SK-N-MC (cell line): ENCODE measurements at regions not wholly inside any gene's neighbourhood (a gene's known extent, or its start where the extent isn't known, plus 50 kb on each side); places are given as distances from the start of the nearest gene placed in this dataset.

Source experiments
- DNase-seq: peaks from one replicate; pipeline ENCODE4 v3.0.0-alpha.2; 2011; ENCODE audit warnings: low read depth, low spot score
- H3K27ac ChIP-seq: fragments of 200-600 bp; sonication (generic); 2 replicates; pipeline ENCODE4 v1.5.1; 2016; ENCODE audit warnings: mixed run types
- H3K36me3 ChIP-seq: fragments of 200-600 bp; sonication (generic); 2 replicates; pipeline ENCODE4 v1.6.1; 2017; ENCODE audit warnings: antibody characterized with exemption, low read length, mixed read lengths; ENCODE audit not compliant: insufficient read depth
- H3K4me3 ChIP-seq: fragments of 200-600 bp; sonication (generic); 2 replicates; pipeline ENCODE4 v1.5.1; 2016
- H3K9ac ChIP-seq: fragments of 200-600 bp; sonication (generic); 2 replicates; pipeline ENCODE4 v1.8.0; 2017; ENCODE audit warnings: mixed run types, mixed read lengths; ENCODE audit not compliant: insufficient read length
- H3K9me3 ChIP-seq: fragments of 200-600 bp; sonication (generic); 2 replicates; pipeline ENCODE4 v1.6.1; 2017; ENCODE audit warnings: low read depth, mild to moderate bottlenecking, antibody characterized with exemption, low read length, moderate library complexity, mixed read lengths
- EZH2 ChIP-seq: fragments of 200-600 bp; sonication (generic); IDR thresholded peaks from one replicate; pipeline ENCODE4 v1.6.1; 2017; ENCODE audit warnings: antibody characterized with exemption
- FOXP2 ChIP-seq: optimal IDR thresholded peaks from 2 replicates; pipeline ENCODE3; 2011; ENCODE audit warnings: mild to moderate bottlenecking, moderate library complexity; ENCODE audit not compliant: insufficient read depth; ENCODE audit errors: extremely low read length, control extremely low read depth
- POLR2AphosphoS5 ChIP-seq: IDR thresholded peaks from 2 replicates; pipeline ENCODE4 v1.6.1; 2012; ENCODE audit warnings: mild to moderate bottlenecking, low read depth, low read length, borderline replicate concordance

DNA sequence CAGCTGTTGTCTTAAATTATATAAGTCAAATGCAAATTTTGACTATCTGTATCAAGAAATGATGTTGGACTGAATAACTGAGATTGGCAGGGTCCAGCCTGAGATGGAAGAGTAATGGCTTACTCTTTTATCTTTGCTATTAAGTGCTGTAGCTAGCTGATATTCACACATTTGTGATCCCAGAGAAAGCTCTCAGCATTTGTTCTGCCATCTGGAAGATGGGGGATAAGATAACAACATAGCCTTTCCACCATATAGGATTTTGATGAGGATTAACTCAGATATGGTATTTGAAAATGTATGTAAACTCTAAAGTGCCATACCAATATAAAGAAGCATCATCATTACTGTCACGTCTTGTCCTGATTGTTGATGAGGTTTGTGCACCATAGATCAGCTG is 1063.2 kb upstream of the TENM4 start:
- no peak overlapping the region for H3K4me3 ChIP-seq

DNA sequence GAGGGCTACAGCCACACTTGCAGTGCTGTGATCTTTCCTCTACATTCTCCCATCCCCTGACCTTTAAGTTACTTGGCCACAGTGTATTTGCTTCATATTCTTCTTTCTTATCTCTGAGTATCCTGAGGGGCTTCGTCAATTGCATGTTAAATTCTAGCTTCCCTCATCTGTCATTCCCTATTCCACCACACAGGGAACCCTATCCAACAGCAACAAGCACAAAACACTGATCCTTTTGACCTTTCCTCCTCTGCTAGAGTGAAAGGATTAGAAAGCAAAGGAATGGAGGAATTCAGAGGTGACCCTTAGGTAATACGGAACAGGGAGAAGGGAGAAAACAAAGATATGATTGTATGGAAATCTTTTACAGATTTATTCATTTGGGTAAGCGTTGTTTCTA is 1061.7 kb upstream of the TENM4 start:
- Histone ChIP-seq H3K4me3 (no peak overlapping the region), H3K9ac (no peak overlapping the region), H3K27ac (no peak overlapping the region), H3K9me3 (no peaks in the 10 kb centered on the region), H3K36me3 (no peaks in the 10 kb centered on the region)
- no peak for DNase-seq
- TF ChIP-seq EZH2 (no peak), POLR2AphosphoS5 (no peak), FOXP2 (no peak)

More for the DNA sequence above, 1063.2 kb upstream of the TENM4 start:
- H3K36me3 ChIP-seq, result no peaks in the 10 kb centered on the region
- DNase-seq, result no peak
- no peak overlapping the region for H3K27ac ChIP-seq
- no peak overlapping the region for H3K9ac ChIP-seq
- no peak for TF ChIP-seq EZH2
- TF ChIP-seq FOXP2, result no peak
- TF ChIP-seq POLR2AphosphoS5, result no peak
- H3K9me3 ChIP-seq, result no peaks in the 10 kb centered on the region

DNA sequence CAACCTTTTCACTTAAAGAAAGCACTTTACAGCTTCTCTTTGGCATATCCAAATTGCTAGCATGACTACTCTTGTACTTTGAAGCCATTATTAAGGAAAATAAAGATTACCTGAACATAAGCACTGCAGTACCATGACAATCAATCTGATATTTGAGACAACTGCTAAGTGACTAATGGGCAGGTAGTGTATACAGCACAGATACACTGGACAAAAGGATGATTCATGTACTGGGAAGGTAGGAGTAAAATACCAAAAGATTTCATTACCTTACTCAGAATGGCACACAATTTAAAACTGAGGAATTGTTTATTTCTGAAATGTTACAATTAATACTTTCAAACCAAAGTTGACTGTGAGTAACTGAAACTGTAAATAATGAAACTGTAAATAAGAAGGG is 1054.3 kb upstream of the TENM4 start:
- Histone ChIP-seq H3K9me3 (no peaks in the 10 kb centered on the region), H3K27ac (no peak overlapping the region), H3K36me3 (no peaks in the 10 kb centered on the region), H3K4me3 (no peak overlapping the region), H3K9ac (no peak overlapping the region)
- no peak for DNase-seq
- no peak for TF ChIP-seq FOXP2
- no peak for TF ChIP-seq POLR2AphosphoS5
- TF ChIP-seq EZH2, result no peak

- Histone ChIP-seq H3K27ac (no peak overlapping the region), H3K9ac (no peak overlapping the region), H3K9me3 (no peaks in the 10 kb centered on the region), H3K4me3 (no peak overlapping the region), H3K36me3 (no peaks in the 10 kb centered on the region)
- TF ChIP-seq FOXP2 (no peak), POLR2AphosphoS5 (no peak), EZH2 (no peak)
- DNase-seq, result no peak
Measured at GRCh38 chr11:80487952-80488351, 1047.1 kb upstream of the TENM4 start.

GRCh38 chr11:80486678-80487077 is 1045.8 kb upstream of the TENM4 start:
- no peak for TF ChIP-seq FOXP2
- no peak for TF ChIP-seq POLR2AphosphoS5
- TF ChIP-seq EZH2, result no peak
- Histone ChIP-seq H3K36me3 (no peaks in the 10 kb centered on the region), H3K27ac (no peak overlapping the region), H3K9ac (no peak overlapping the region), H3K9me3 (no peaks in the 10 kb centered on the region), H3K4me3 (no peak overlapping the region)
- DNase-seq, result no peak

DNA sequence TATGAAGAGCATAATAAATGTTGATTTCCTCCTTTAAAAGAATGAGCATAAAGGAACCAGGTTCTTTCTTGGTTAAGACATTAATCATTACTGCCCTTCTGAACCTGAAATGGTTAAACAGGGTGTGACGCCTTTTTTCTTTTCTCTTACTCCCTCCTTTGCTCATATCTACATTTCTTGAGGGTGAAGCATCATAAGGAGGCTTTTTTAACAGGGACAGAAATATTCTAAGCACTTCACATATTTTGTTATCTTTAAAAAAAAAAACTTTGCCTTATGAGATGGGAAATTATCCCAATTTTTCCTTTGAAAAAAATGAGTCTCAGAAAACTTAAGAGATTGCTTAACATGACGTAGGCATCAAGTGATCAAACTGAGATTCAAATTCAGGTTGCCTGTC is 1036.3 kb upstream of the TENM4 start:
- H3K9ac ChIP-seq, result no peak overlapping the region
- no peaks in the 10 kb centered on the region for H3K36me3 ChIP-seq
- H3K4me3 ChIP-seq, result no peak overlapping the region
- TF ChIP-seq FOXP2 (no peak), EZH2 (no peak), POLR2AphosphoS5 (no peak)
- no peaks in the 10 kb centered on the region for H3K9me3 ChIP-seq
- no peak overlapping the region for H3K27ac ChIP-seq
- no peak for DNase-seq

DNA sequence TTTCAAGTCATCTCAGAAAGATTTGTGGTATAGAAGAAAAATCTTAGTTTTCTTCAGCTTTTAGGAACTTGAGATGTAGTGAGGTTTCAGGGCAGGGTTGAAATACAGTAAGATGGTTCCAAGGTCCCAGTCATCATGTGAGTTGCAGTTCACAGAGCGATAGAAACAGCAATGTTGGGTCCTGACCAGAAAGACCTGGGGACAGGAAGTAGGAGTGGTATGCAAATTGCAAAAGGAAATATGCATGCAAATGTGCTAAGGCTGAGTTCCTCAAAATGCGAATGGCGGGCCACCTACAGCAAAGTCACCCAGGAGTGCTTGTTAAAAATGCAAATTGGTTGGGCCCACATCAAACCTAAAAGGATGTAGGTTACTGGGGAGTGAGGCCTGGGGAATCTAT is 1032.7 kb upstream of the TENM4 start:
- Histone ChIP-seq H3K27ac (no peak overlapping the region), H3K9ac (no peak overlapping the region), H3K4me3 (no peak overlapping the region), H3K9me3 (no peaks in the 10 kb centered on the region), H3K36me3 (no peaks in the 10 kb centered on the region)
- no peak for DNase-seq
- TF ChIP-seq EZH2 (no peak), POLR2AphosphoS5 (no peak), FOXP2 (no peak)

GRCh38 chr11:80469871-80470270 is 1029.0 kb upstream of the TENM4 start:
- H3K27ac ChIP-seq, result no peak overlapping the region
- no peak for DNase-seq
- no peak for TF ChIP-seq EZH2
- TF ChIP-seq FOXP2, result no peak
- TF ChIP-seq POLR2AphosphoS5, result no peak
- no peaks in the 10 kb centered on the region for H3K9me3 ChIP-seq
- no peak overlapping the region for H3K9ac ChIP-seq
- no peak overlapping the region for H3K4me3 ChIP-seq
- no peaks in the 10 kb centered on the region for H3K36me3 ChIP-seq

GRCh38 chr11:80466570-80466969 is 1025.7 kb upstream of the TENM4 start:
- Histone ChIP-seq H3K9ac (no peak overlapping the region), H3K4me3 (no peak overlapping the region), H3K27ac (no peak overlapping the region), H3K9me3 (no peaks in the 10 kb centered on the region), H3K36me3 (no peaks in the 10 kb centered on the region)
- no peak for TF ChIP-seq POLR2AphosphoS5
- TF ChIP-seq FOXP2, result no peak
- TF ChIP-seq EZH2, result no peak
- DNase-seq, result no peak

DNA sequence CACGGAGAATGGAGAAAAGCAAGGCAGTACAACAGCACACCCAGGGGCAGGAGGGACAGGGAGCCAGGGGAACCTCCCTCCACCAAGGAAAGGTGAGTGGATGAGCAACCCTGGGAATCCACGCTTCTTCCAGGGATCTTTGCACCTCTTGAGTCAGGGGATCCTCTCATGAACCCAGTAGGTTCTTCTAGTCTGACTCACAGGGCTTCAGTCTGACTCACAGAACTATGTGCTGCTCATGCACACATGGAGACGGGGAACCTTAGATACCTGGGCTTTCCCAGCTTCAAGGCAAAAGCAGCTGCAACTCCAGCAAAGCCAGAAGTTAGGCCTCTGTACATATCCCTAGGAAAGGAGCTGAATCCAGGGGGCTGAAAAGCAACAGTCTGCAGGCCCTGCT is 1021.4 kb upstream of the TENM4 start:
- no peak for TF ChIP-seq FOXP2
- TF ChIP-seq POLR2AphosphoS5, result no peak
- no peak for TF ChIP-seq EZH2
- Histone ChIP-seq H3K9me3 (no peaks in the 10 kb centered on the region), H3K27ac (no peak overlapping the region), H3K4me3 (no peak overlapping the region), H3K36me3 (no peaks in the 10 kb centered on the region), H3K9ac (no peak overlapping the region)
- no peak for DNase-seq
